ENCODE measurements at regions not wholly inside any gene's neighbourhood (a gene's known extent, or its start where the extent isn't known, plus 50 kb on each side); places are given as distances from the start of the nearest gene placed in this dataset.
"Not testable (repeated sequence)": the region's sequence is repeated elsewhere in the genome, so short reads cannot be mapped to it uniquely, and the experiment has no call there.

DNA sequence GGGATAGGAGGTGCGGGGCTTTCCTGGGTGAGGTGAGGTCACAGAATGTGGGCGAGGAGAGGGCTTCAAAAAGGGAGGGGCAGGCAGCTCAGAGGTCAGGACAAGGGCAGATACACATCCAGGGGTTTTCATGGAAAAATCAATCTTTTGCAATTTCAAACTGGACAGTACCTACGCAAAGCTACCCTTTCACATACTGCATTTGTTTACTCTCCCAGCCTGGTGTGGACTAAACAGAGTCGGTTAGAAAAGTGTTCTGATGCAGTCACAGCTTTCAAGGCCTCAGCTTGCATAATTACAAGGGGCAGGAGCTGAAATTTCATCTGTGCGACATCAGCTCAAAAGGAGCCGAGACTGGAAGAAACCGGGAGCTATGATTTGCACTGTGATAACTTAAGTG, 309.9 kb upstream of the SOX1 start:
- H3K4me3 ChIP-seq (replicated peaks in 1 of 3; ENCODE audit: low read depth in 2 of 3, low read length in 3 of 3); H3K36me3 Mint-ChIP-seq; intact Hi-C loops (cut with micrococcal nuclease); H2AFZ ChIP-seq (ENCODE audit: insufficient read depth, low read depth, low read length, poor library complexity, severe bottlenecking); H3K4me1 Mint-ChIP-seq; H3K4me3 Mint-ChIP-seq; H3K9me3 ChIP-seq (replicated peaks in 1 of 2; ENCODE audit: control insufficient read depth in 1 of 2, insufficient read depth in 1 of 2, low read length in 2 of 2); H3K27me3 Mint-ChIP-seq (ENCODE audit: low read depth in 3 of 3); H3K4me2 ChIP-seq (replicated peaks; ENCODE audit: extremely low read depth, low read length, poor library complexity, severe bottlenecking); H3K27ac Mint-ChIP-seq; H4K20me1 ChIP-seq (ENCODE audit: insufficient read depth, low read length); H3K27me3 ChIP-seq (ENCODE audit: control insufficient read depth in 2 of 2, insufficient read depth in 2 of 2, low read length in 2 of 2); H3K9me3 Mint-ChIP-seq; H3K27ac ChIP-seq (ENCODE audit: low read depth in 1 of 2, low read length in 2 of 2); DNase-seq; H3K79me2 ChIP-seq (ENCODE audit: insufficient read depth, low read length); H3K4me1 ChIP-seq (ENCODE audit: control insufficient read depth in 1 of 2, insufficient read depth in 2 of 2, low read length in 2 of 2); H3K9ac ChIP-seq (ENCODE audit: insufficient read depth, low read length, poor library complexity, severe bottlenecking); H3K36me3 ChIP-seq (replicated peaks in 1 of 2; ENCODE audit: control insufficient read depth in 1 of 2, insufficient read depth in 2 of 2, low read length in 2 of 2): not testable (repeated sequence)
- no CpG with 5 or more reads among the region's 7 CpGs for WGBS (ENCODE audit: insufficient coverage)

DNA sequence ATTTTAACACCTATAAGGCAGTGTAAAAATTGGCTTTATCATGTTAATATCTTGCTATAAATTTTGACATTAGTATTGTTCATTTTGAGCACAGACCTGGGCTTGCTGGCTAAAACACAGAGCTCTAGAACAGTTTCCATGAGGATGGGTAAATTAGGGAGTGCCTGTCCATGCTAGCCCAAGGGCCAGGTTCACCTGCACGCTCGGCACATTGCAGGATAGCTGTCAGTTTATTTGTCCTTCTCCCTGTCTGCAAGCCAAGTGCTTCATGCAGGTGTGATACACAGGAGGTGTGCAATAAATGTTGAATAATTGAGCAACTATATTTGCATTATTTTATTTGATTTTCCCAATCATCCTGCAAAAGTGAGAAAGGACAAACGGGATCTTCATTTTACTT, 309.3 kb upstream of the SOX1 start:
- intact Hi-C loops (cut with micrococcal nuclease); H3K4me1 Mint-ChIP-seq; H3K36me3 Mint-ChIP-seq; H3K27ac ChIP-seq (ENCODE audit: low read depth in 1 of 2, low read length in 2 of 2); H3K4me2 ChIP-seq (replicated peaks; ENCODE audit: extremely low read depth, low read length, poor library complexity, severe bottlenecking); H3K27me3 ChIP-seq (ENCODE audit: control insufficient read depth in 2 of 2, insufficient read depth in 2 of 2, low read length in 2 of 2); DNase-seq; H3K4me3 ChIP-seq (replicated peaks in 1 of 3; ENCODE audit: low read depth in 2 of 3, low read length in 3 of 3); H3K36me3 ChIP-seq (replicated peaks in 1 of 2; ENCODE audit: control insufficient read depth in 1 of 2, insufficient read depth in 2 of 2, low read length in 2 of 2); H3K27ac Mint-ChIP-seq; H3K79me2 ChIP-seq (ENCODE audit: insufficient read depth, low read length); H3K4me3 Mint-ChIP-seq; H3K9me3 ChIP-seq (replicated peaks in 1 of 2; ENCODE audit: control insufficient read depth in 1 of 2, insufficient read depth in 1 of 2, low read length in 2 of 2); H3K27me3 Mint-ChIP-seq (ENCODE audit: low read depth in 3 of 3); H3K4me1 ChIP-seq (ENCODE audit: control insufficient read depth in 1 of 2, insufficient read depth in 2 of 2, low read length in 2 of 2); H3K9ac ChIP-seq (ENCODE audit: insufficient read depth, low read length, poor library complexity, severe bottlenecking); H4K20me1 ChIP-seq (ENCODE audit: insufficient read depth, low read length); H3K9me3 Mint-ChIP-seq; H2AFZ ChIP-seq (ENCODE audit: insufficient read depth, low read depth, low read length, poor library complexity, severe bottlenecking): not testable (repeated sequence)
- WGBS (ENCODE audit: insufficient coverage): no CpG with 5 or more reads among the region's 3 CpGs

DNA sequence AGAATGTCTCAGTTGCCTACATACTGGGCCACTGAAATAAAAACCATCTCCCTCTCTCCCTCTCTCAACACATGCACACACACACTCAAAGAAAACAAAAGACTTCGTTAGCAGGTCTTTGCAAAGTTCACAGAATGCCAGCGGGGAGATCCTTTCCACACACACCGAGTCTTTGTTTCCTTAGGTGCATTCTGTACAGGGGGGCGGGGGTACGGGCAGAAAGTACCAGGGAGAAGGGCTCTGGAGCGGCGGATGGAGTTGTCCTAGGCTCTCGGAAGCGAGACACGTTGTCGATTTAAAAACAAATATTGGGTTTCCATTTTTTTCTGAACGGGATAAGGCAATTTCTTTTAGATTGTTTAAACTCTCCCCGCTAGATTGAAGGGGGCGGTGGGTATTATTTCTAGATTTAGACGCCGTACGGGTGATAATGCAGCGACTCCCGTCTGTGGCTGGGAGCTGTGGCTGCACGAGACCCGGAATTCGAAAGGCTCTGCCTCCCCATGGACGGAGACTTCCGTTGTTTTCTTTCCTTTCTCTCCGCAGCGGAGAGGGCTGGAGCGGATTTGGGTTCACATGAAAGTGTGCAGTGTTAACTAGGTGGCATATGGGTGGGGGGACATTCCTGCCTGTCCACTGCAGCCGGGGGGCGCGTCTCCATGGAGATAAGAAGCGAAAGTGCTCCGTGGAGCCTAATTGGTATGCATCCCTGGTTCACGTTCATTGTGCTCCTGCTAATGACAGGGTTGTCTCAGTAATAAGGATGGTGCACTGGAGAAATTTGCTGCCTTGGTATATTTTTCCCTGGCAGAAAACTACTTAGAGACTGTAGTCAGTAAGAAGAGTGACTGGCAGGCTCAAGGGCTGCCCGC, 303.7 kb upstream of the SOX1 start:
- DNase-seq; H3K4me3 Mint-ChIP-seq; H3K27ac ChIP-seq (ENCODE audit: low read depth in 1 of 2, low read length in 2 of 2); H3K4me3 ChIP-seq (replicated peaks in 1 of 3; ENCODE audit: low read depth in 2 of 3, low read length in 3 of 3); H3K9ac ChIP-seq (ENCODE audit: insufficient read depth, low read length, poor library complexity, severe bottlenecking); H3K9me3 ChIP-seq (replicated peaks in 1 of 2; ENCODE audit: control insufficient read depth in 1 of 2, insufficient read depth in 1 of 2, low read length in 2 of 2); H3K9me3 Mint-ChIP-seq; H3K36me3 Mint-ChIP-seq; intact Hi-C loops (cut with micrococcal nuclease); H3K4me1 ChIP-seq (ENCODE audit: control insufficient read depth in 1 of 2, insufficient read depth in 2 of 2, low read length in 2 of 2); H3K27me3 Mint-ChIP-seq (ENCODE audit: low read depth in 3 of 3); H3K4me1 Mint-ChIP-seq; H4K20me1 ChIP-seq (ENCODE audit: insufficient read depth, low read length); H3K27ac Mint-ChIP-seq; H2AFZ ChIP-seq (ENCODE audit: insufficient read depth, low read depth, low read length, poor library complexity, severe bottlenecking); H3K79me2 ChIP-seq (ENCODE audit: insufficient read depth, low read length); H3K36me3 ChIP-seq (replicated peaks in 1 of 2; ENCODE audit: control insufficient read depth in 1 of 2, insufficient read depth in 2 of 2, low read length in 2 of 2); H3K27me3 ChIP-seq (ENCODE audit: control insufficient read depth in 2 of 2, insufficient read depth in 2 of 2, low read length in 2 of 2); H3K4me2 ChIP-seq (replicated peaks; ENCODE audit: extremely low read depth, low read length, poor library complexity, severe bottlenecking): not testable (repeated sequence)
- no CpG with 5 or more reads among the region's 34 CpGs for WGBS (ENCODE audit: insufficient coverage)

DNA sequence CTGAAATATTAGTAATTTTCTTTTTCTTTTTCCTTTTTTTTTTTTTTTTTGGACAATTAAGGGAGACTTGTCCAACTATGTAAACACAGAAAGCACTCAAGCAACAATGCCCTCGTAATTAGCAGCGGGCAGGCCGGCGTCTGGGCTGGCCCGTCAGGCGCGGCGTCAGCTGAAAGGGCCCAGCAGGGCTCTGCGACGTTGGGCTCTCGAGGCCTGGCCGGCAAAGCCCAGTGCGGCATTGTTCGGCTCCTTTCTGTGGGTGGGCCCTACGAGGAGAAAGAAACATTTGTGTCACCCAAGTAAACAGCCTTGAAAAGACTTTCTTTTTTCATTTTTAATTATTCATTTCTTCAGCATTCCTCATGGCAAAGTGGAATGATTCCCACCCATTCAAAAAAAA, 302.4 kb upstream of the SOX1 start:
- DNase-seq; H3K9ac ChIP-seq (ENCODE audit: insufficient read depth, low read length, poor library complexity, severe bottlenecking); H3K4me3 ChIP-seq (replicated peaks in 1 of 3; ENCODE audit: low read depth in 2 of 3, low read length in 3 of 3); H3K27me3 ChIP-seq (ENCODE audit: control insufficient read depth in 2 of 2, insufficient read depth in 2 of 2, low read length in 2 of 2); H4K20me1 ChIP-seq (ENCODE audit: insufficient read depth, low read length); H2AFZ ChIP-seq (ENCODE audit: insufficient read depth, low read depth, low read length, poor library complexity, severe bottlenecking); H3K4me3 Mint-ChIP-seq; H3K36me3 Mint-ChIP-seq; H3K9me3 Mint-ChIP-seq; H3K27ac Mint-ChIP-seq; intact Hi-C loops (cut with micrococcal nuclease); H3K9me3 ChIP-seq (replicated peaks in 1 of 2; ENCODE audit: control insufficient read depth in 1 of 2, insufficient read depth in 1 of 2, low read length in 2 of 2); H3K27ac ChIP-seq (ENCODE audit: low read depth in 1 of 2, low read length in 2 of 2); H3K4me1 ChIP-seq (ENCODE audit: control insufficient read depth in 1 of 2, insufficient read depth in 2 of 2, low read length in 2 of 2); H3K4me2 ChIP-seq (replicated peaks; ENCODE audit: extremely low read depth, low read length, poor library complexity, severe bottlenecking); H3K4me1 Mint-ChIP-seq; H3K79me2 ChIP-seq (ENCODE audit: insufficient read depth, low read length); H3K36me3 ChIP-seq (replicated peaks in 1 of 2; ENCODE audit: control insufficient read depth in 1 of 2, insufficient read depth in 2 of 2, low read length in 2 of 2); H3K27me3 Mint-ChIP-seq (ENCODE audit: low read depth in 3 of 3): not testable (repeated sequence)
- WGBS (ENCODE audit: insufficient coverage): no CpG with 5 or more reads among the region's 15 CpGs

Measured in CD14-positive monocyte (primary cell).